ENCODE measurements at regions not wholly inside any gene's neighbourhood (a gene's known extent, or its start where the extent isn't known, plus 50 kb on each side); places are given as distances from the start of the nearest gene placed in this dataset.

DNA sequence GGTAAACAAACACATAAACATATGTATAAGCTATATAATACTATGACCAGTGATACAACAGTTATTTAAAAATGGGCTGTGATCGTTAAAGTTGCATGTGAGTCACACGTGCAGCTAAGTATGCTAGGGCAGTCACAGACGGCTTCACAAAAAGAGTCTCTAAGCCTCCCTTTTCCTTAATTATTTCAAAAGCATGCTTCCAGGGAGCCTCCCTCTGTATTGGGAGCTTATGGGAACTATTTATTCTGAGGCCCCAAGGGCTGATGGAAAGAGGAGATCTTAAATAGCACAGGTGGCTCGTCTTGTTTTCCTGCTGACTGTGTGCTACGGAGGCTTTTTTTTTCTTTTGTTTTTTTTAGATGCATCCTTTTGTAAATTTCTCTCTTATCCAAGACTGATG is 94.3 kb downstream of the ADCYAP1 start:
- WGBS (ENCODE audit: insufficient coverage, low coverage, low lambda C conversion rate, missing lambda C conversion rate) = 57% methylated on average over 5 of the region's 5 CpGs

GRCh38 chr18:1002653-1003178 is 98.0 kb downstream of the ADCYAP1 start:
- TF ChIP-seq POLR2A (IDR thresholded peaks at IDR 0.05) (no peak), CTCF (IDR thresholded peaks at IDR 0.05) (no peak)
- Histone ChIP-seq H3K9me3 (no peaks in the 10 kb centered on the region), H3K4me3 (no peak overlapping the region), H3K27ac (no peak overlapping the region), H3K4me1 (no peaks in the 10 kb centered on the region), H3K36me3 (no peaks in the 10 kb centered on the region), H3K27me3 (no peaks in the 10 kb centered on the region)
- WGBS (ENCODE audit: insufficient coverage, low coverage, low lambda C conversion rate, missing lambda C conversion rate) = 19% methylated on average over 2 of the region's 2 CpGs
- DNase-seq (no peak), ATAC-seq (no peak)
- intact Hi-C loops (cut with DNase I) = no loop called here

More for the DNA sequence above, 94.3 kb downstream of the ADCYAP1 start:
- ATAC-seq (no peak), DNase-seq (no peak)
- H3K4me3 ChIP-seq = no peak overlapping the region
- no peaks in the 10 kb centered on the region for H3K36me3 ChIP-seq
- intact Hi-C loops (cut with DNase I) = no loop called here
- no peak for TF ChIP-seq CTCF (IDR thresholded peaks at IDR 0.05)
- no peak for TF ChIP-seq POLR2A (IDR thresholded peaks at IDR 0.05)
- no peak overlapping the region for H3K27ac ChIP-seq
- no peaks in the 10 kb centered on the region for H3K27me3 ChIP-seq
- H3K4me1 ChIP-seq = no peaks in the 10 kb centered on the region
- H3K9me3 ChIP-seq = no peaks in the 10 kb centered on the region

DNA sequence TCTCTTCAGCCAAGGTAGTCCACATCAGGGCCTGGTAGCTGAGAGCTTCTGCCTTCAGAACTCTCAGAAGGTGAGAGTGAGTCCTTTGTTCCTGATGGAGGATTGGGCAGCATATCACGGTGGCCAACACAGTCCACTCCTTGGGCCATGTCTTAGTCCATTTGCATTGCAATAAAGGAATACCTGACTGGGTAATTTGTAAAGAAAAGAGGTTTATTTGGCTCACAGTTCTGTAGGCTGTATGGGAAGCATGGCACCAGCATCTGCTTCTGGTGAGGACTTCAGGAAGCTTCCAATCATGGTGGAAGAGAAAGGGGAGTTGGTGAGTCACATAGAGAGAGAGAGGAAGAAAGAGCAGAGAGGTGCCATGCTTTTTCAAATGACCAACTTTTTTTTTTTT is 98.8 kb downstream of the ADCYAP1 start:
- Histone ChIP-seq H3K36me3 (no peaks in the 10 kb centered on the region), H3K27me3 (no peaks in the 10 kb centered on the region), H3K4me1 (no peaks in the 10 kb centered on the region), H3K27ac (no peak overlapping the region), H3K4me3 (no peak overlapping the region), H3K9me3 (no peaks in the 10 kb centered on the region)
- 86% methylated on average over 1 of the region's 1 CpG for WGBS (ENCODE audit: insufficient coverage, low coverage, low lambda C conversion rate, missing lambda C conversion rate)
- TF ChIP-seq CTCF (IDR thresholded peaks at IDR 0.05) (no peak), POLR2A (IDR thresholded peaks at IDR 0.05) (no peak)
- ATAC-seq = no peak
- intact Hi-C loops (cut with DNase I) = no loop called here
- no peak for DNase-seq

GRCh38 chr18:1006304-1006703 is 101.6 kb downstream of the ADCYAP1 start:
- 40% methylated on average over 3 of the region's 3 CpGs for WGBS (ENCODE audit: insufficient coverage, low coverage, low lambda C conversion rate, missing lambda C conversion rate)
- H3K9me3 ChIP-seq = no peaks in the 10 kb centered on the region
- no peaks in the 10 kb centered on the region for H3K36me3 ChIP-seq
- TF ChIP-seq POLR2A (IDR thresholded peaks at IDR 0.05) (no peak), CTCF (IDR thresholded peaks at IDR 0.05) (no peak)
- no peaks in the 10 kb centered on the region for H3K27me3 ChIP-seq
- DNase-seq (no peak), ATAC-seq (no peak)
- no peaks in the 10 kb centered on the region for H3K4me1 ChIP-seq
- intact Hi-C loops (cut with DNase I) = no loop called here
- H3K4me3 ChIP-seq = no peak overlapping the region
- no peak overlapping the region for H3K27ac ChIP-seq

DNA sequence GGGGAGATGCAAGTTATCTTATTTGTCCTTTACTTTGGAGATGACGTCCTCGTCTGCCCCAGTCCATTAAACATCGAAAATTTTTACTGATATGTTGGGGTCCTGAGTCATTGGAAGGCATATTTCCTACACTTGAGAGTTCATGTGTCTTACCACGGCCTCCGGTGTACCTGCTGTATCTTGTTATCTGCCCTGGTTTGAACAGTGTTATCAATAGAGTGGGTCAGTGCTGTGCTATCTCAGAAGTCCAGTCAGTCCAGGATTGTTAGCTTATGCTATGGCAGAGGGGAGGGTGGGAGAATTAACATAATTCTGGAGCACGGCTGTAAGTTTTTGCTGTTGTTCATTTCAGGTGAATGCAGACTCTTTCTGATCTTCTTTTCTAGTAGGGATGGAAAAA is 102.3 kb downstream of the ADCYAP1 start:
- H3K36me3 ChIP-seq = no peaks in the 10 kb centered on the region
- intact Hi-C loops (cut with DNase I) = no loop called here
- TF ChIP-seq CTCF (IDR thresholded peaks at IDR 0.05) (no peak), POLR2A (IDR thresholded peaks at IDR 0.05) (no peak)
- ATAC-seq (no peak), DNase-seq (no peak)
- H3K27me3 ChIP-seq = no peaks in the 10 kb centered on the region
- 42% methylated on average over 6 of the region's 6 CpGs for WGBS (ENCODE audit: insufficient coverage, low coverage, low lambda C conversion rate, missing lambda C conversion rate)
- H3K4me1 ChIP-seq = no peaks in the 10 kb centered on the region
- H3K4me3 ChIP-seq = no peak overlapping the region
- no peaks in the 10 kb centered on the region for H3K9me3 ChIP-seq
- H3K27ac ChIP-seq = no peak overlapping the region

Measured in right lobe of liver (tissue), 6 donors.